HTR-8/SVneo (cell line): ENCODE measurements at regions not wholly inside any gene's neighbourhood (a gene's known extent, or its start where the extent isn't known, plus 50 kb on each side); places are given as distances from the start of the nearest gene placed in this dataset.

Experiments used
- DNase-seq: peaks from one replicate; pipeline ENCODE4 v3.0.0; 2011; ENCODE audit warnings: low spot score, mixed read lengths; ENCODE audit not compliant: insufficient read length
- FAIRE-seq: peaks from 2 replicates; lab custom pipeline; 2011; peaks lifted over from hg19 to GRCh38; lab: Jason Lieb, UNC

- no peak for FAIRE-seq
- DNase-seq, result no peak
Observed at GRCh38 chr2:3101016-3101942, 276.3 kb downstream of the EIPR1 start.

- FAIRE-seq, result no peak
Observed at GRCh38 chr2:3100386-3100785, 277.2 kb downstream of the EIPR1 start.

GRCh38 chr2:3099860-3100234, 277.8 kb downstream of the EIPR1 start:
- FAIRE-seq (no peak), DNase-seq (no peak)

More at GRCh38 chr2:3100386-3100785, 277.2 kb downstream of the EIPR1 start:
- no peak for DNase-seq

- no peak for FAIRE-seq
- no peak for DNase-seq
Observed at GRCh38 chr2:3099145-3099859, 278.3 kb downstream of the EIPR1 start.

GRCh38 chr2:3098231-3098630, 279.4 kb downstream of the EIPR1 start:
- DNase-seq (no peak), FAIRE-seq (no peak)

GRCh38 chr2:3097804-3098203, 279.8 kb downstream of the EIPR1 start:
- FAIRE-seq (no peak), DNase-seq (no peak)

- FAIRE-seq, result no peak
Observed at GRCh38 chr2:3094999-3095958, 282.3 kb downstream of the EIPR1 start.

GRCh38 chr2:3094318-3094717, 283.3 kb downstream of the EIPR1 start:
- DNase-seq (no peak), FAIRE-seq (no peak)

More at GRCh38 chr2:3094999-3095958, 282.3 kb downstream of the EIPR1 start:
- no peak for DNase-seq

- DNase-seq (no peak), FAIRE-seq (no peak)
Observed at GRCh38 chr2:3091696-3092095, 285.9 kb downstream of the EIPR1 start.

GRCh38 chr2:3082705-3083104, 294.9 kb downstream of the EIPR1 start:
- no peak for DNase-seq
- FAIRE-seq, result no peak

- DNase-seq (no peak), FAIRE-seq (no peak)
Observed at GRCh38 chr2:3079959-3080948, 297.4 kb downstream of the EIPR1 start.

GRCh38 chr2:3079466-3079865, 298.2 kb downstream of the EIPR1 start:
- FAIRE-seq (no peak), DNase-seq (no peak)

GRCh38 chr2:3078684-3079083, 298.9 kb downstream of the EIPR1 start:
- FAIRE-seq (no peak), DNase-seq (no peak)

- no peak for FAIRE-seq
Observed at GRCh38 chr2:3076848-3077642, 300.6 kb downstream of the EIPR1 start.

GRCh38 chr2:3075991-3076340, 301.7 kb downstream of the EIPR1 start:
- FAIRE-seq, result no peak
- no peak for DNase-seq

More at GRCh38 chr2:3076848-3077642, 300.6 kb downstream of the EIPR1 start:
- no peak for DNase-seq

GRCh38 chr2:3075316-3075990, 302.2 kb downstream of the EIPR1 start:
- no peak for FAIRE-seq
- DNase-seq, result no peak

GRCh38 chr2:3073704-3074103, 303.9 kb downstream of the EIPR1 start:
- FAIRE-seq, result no peak
- DNase-seq, result no peak
